EH (cell line): ENCODE measurements at regions not wholly inside any gene's neighbourhood (a gene's known extent, or its start where the extent isn't known, plus 50 kb on each side); places are given as distances from the start of the nearest gene placed in this dataset.
A peak's percentile ranks its signal among the peaks of the same experiment; 100 is the strongest.

Experiments used
- DNase-seq: peaks from one replicate; pipeline ENCODE4 v3.0.0-alpha.2; 2015; ENCODE audit warnings: low read depth

GRCh38 chr1:29524285-29525065 is 288.2 kb downstream of the PTPRU start:
- DNase-seq, result no peak

DNA sequence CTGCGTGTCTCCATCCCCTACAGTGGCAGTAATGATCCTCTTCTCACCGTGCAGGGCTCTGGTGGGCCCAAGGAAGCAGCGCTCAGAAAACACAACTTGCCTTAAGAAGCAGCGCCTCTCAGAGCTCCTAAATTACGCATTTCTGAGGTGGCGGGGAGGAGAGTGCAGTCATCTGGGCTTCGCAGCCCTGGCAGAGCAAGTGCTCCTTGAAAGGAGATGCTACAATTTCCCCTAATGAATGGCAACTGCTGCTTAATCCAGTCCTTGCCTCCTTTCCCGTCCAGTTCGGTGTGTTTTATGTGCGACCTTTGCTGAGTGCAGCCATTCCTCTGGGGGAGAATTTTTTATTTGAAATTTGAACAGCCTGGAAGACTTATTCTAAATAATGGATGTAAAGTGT is 287.3 kb downstream of the PTPRU start:
- DNase-seq, result no peak

- DNase-seq, result no peak
Measured at GRCh38 chr1:29523136-29523535, 286.8 kb downstream of the PTPRU start.

DNA sequence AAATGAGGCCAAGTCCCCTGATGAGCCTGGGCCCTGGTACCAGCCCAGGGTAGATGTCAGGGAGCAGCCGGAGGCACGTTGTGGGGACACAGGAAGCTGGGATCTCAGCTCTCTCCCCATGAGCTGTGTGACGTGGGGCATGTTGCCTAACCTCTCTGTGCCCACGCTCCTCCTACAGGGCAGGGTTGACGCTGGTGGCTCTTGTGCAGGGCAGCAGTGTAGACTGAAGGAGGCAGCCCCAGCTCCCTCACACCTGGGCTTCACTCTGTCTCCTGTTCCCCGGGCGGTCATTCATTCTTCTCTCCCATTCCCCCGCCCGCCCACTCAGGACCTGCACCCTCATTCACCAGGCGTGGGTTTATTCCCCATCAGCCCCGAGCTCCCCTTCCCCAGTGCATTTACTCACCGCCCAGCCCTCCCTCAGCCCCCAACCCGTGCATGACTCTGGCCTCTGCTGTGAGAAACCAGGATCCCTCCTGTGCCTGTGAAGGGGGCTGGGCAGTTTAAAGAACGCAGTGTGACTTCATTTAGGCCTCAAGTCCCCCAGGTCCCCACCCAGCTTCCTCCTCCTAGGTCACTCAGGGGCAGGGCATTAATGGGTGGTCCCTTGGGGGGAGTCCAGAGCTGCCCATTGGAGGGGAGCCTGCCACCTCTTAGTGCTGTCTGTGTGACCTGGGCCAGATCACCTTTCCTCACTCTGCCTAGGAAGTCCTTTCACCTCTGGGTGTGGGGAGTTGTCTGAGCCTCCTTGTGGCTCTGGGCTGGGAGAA is 285.7 kb downstream of the PTPRU start:
- DNase-seq, result no peak

DNA sequence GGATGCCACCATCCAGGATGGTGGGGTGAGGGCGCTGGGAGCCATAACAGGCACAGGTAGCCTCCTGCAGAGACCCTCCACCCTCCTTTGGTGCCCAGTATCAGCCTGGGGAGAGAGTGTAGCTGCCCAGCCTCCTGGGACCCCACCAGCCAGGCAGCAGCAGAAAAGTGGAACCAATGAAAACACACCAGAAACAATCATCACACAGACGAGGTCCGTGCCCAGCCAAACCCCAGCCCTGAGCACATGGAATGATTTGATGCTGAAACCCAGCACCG is 285.1 kb downstream of the PTPRU start:
- no peak for DNase-seq

GRCh38 chr1:29520571-29521437 is 284.5 kb downstream of the PTPRU start:
- no peak for DNase-seq

- no peak for DNase-seq
Measured at GRCh38 chr1:29519788-29520110, 283.4 kb downstream of the PTPRU start.

GRCh38 chr1:29519108-29519787 is 282.9 kb downstream of the PTPRU start:
- no peak for DNase-seq

- no peak for DNase-seq
Measured at GRCh38 chr1:29518183-29518835, 282.0 kb downstream of the PTPRU start.

DNA sequence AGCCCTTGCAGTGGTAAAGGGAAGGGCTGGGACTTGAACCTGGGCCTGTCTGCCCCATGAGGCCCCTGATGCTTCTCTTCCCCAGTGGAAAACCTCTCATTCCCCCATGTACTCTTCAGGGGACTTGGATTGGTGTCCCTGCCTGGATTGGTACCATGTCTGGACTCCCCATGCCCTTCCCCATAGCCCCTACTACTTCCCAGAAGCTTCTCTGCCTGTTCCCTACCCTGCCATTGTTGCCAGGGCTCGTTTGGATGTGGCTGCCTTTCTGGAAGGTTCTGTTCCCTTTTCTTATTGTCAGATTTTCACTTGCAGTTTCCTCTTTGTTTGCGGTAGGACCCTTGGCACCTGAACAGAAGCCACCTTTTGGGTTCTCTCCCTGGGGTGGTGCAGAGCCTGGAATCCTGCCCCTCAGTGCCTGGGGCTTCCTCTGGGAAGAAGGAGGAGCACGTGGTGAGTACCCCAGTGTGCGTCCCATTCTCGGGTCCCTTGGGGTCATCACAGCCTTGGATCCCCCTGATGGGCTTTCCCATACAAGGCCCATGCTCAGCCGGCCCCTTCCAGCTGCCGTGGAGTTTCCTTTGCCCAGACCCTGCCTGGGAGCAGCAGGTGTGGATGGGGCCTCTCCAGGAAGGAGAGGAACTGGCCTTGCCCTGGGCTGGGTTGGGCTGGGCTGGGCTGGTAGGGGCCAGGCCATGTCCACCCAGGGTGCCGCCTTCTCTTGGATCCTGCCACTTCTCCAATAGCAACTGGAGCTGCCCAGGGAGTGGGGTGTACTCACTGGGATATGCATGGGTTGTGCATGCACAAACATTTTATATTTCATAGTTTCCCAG is 281.1 kb downstream of the PTPRU start:
- no peak for DNase-seq

- no peak for DNase-seq
Measured at GRCh38 chr1:29516063-29516820, 279.9 kb downstream of the PTPRU start.

GRCh38 chr1:29515170-29515955 is 279.0 kb downstream of the PTPRU start:
- DNase-seq, result no peak

DNA sequence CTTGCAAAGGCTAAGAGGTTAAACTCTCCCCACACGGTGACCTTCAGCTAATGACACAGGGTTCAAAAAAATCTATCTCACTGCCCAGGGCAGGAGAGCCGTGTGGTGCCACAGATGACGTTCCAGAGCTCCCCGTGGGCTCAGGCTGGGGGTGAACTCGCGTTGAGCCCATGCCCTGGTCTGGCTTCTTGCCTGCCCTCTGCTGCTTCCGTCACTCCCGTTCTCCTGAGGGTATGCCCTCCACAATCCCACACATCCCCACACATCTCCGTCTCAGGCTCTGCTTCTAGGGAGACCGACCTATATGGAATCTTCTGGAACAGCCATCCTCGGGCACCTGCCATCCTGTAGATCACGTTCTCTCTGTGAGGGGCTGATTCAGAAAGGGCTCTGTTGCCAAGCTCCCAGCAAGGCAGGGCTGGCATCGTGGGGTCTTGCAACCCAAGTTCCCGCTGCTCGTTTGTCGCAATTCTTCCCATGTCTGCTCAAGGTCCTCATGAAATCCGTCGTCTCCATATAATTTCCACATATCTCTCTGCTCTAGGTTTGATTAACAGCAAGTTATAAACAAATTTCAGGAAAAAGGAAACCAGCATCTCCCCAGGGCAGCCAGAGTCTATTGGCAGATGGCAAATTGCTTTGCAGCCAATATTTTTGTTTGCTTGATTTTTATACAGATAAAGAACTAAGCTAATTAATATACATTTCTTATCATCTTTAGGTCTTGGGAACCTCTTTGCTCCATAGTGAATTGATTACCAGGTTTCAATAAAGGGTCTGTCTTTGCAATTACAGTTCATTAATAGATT is 278.2 kb downstream of the PTPRU start:
- no peak for DNase-seq

DNA sequence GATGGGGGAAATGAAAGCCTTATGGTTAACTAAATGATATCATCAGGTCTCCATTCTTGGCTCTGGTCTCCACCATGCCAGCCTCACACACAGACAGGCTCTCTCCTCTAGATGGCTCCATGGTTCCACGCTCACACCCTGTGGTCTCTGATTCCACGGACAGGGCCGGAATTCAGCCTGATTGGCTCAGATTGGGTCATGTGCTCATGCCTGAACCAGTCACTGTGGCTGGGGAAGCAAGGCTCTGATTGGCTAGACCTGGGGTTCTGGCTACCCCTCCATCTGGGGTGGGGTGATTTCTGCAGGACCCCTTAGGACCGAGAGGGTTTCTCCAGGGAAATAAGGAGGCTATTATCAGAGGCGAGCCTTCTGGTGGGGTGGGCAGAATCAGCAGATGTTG is 277.0 kb downstream of the PTPRU start:
- DNase-seq, result peak; percentile 78

GRCh38 chr1:29511436-29511835 is 275.1 kb downstream of the PTPRU start:
- no peak for DNase-seq

- DNase-seq, result no peak
Measured at GRCh38 chr1:29508458-29509107, 272.3 kb downstream of the PTPRU start.

DNA sequence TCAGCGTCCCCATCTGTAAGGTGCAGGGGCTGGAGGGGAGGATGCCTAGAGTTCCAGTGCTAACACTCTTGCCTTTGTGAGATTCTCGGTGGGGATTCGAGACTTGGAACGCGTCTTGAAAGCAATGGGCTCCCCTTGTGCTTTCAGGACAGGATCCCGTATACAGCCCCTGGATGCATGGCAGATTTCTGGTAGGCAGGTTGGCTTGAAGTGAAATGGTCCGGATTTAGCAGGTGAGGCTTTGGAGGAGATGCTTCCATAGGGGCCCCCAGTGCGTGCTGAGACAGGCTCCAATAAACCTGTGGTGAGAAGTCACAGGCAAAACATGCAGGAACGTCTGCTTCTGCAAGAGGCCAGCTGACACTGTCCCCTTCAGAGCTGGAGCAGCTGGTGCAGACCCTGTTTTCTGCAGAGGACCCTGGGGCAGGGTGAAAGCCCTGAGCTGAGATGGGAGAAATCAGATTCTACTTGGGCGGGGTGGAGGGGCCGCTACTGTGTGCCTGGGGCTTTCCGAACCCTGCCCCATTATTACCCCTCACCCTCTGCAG is 270.4 kb downstream of the PTPRU start:
- DNase-seq, result no peak
